Natural killer cell (primary cell): ENCODE measurements at regions not wholly inside any gene's neighbourhood (a gene's known extent, or its start where the extent isn't known, plus 50 kb on each side); places are given as distances from the start of the nearest gene placed in this dataset.

Experiments used
- ATAC-seq, 3 donors: fragments of 150-1000 bp in 2 of 3; fragments of 200-7000 bp in 1 of 3; cut with Tn5 transposase; 1 replicate in 1 of 3; 2 replicates in 2 of 3; pipeline ENCODE4 v1.10.0; 2021; ENCODE audit warnings: mild to moderate bottlenecking in 2 of 3, moderate library complexity in 2 of 3
- DNase-seq, 2 donors: peaks; one replicate each; pipeline versions ENCODE4 v3.0.0 to v3.0.0-alpha.2; 2013 to 2021; ENCODE audit warnings: mixed read lengths in 1 of 2
- H3K27ac ChIP-seq: one replicate; pipeline ENCODE4 v1.5.1; 2013; ENCODE audit warnings: mild to moderate bottlenecking, low read length
- H3K27me3 ChIP-seq: one replicate; pipeline ENCODE4 v1.6.1; 2013; ENCODE audit warnings: low read length; ENCODE audit not compliant: control insufficient read depth, insufficient read depth
- H3K36me3 ChIP-seq: one replicate; pipeline ENCODE4 v1.6.1; 2013; ENCODE audit warnings: low read length; ENCODE audit not compliant: control insufficient read depth, insufficient read depth
- H3K4me1 ChIP-seq: one replicate; pipeline ENCODE4 v1.6.1; 2013; ENCODE audit warnings: low read length; ENCODE audit not compliant: control insufficient read depth, insufficient read depth
- H3K4me3 ChIP-seq: one replicate; pipeline ENCODE4 v1.5.1; 2013; ENCODE audit warnings: low read length
- H3K9me3 ChIP-seq: one replicate; pipeline ENCODE4 v1.6.1; 2013; ENCODE audit warnings: low read length; ENCODE audit not compliant: control insufficient read depth, insufficient read depth
- H3K27ac Mint-ChIP-seq, 2 donors: one replicate each; pipeline ENCODE4 v1.8.0; 2022; ENCODE audit warnings: mild to moderate bottlenecking in 2 of 2, mixed read lengths in 2 of 2, moderate library complexity in 1 of 2
- H3K27me3 Mint-ChIP-seq, 2 donors: one replicate each; pipeline ENCODE4 v1.8.0; 2022; ENCODE audit warnings: low read depth in 2 of 2, mixed read lengths in 2 of 2
- H3K36me3 Mint-ChIP-seq: one replicate; pipeline ENCODE4 v1.8.0; 2022; ENCODE audit warnings: mixed read lengths
- H3K4me1 Mint-ChIP-seq, 2 donors: one replicate each; pipeline ENCODE4 v1.8.0; 2022; ENCODE audit warnings: mixed read lengths in 2 of 2
- H3K4me3 Mint-ChIP-seq: one replicate; pipeline ENCODE4 v1.8.0; 2022; ENCODE audit warnings: mild to moderate bottlenecking, moderate library complexity, mixed read lengths
- H3K9me3 Mint-ChIP-seq, 2 donors: one replicate each; pipeline ENCODE4 v1.8.0; 2022; ENCODE audit warnings: mixed read lengths in 2 of 2
- WGBS: methylation state at CpG from one replicate; pipeline ENCODE4 v1.1.7; 2013; ENCODE audit warnings: missing lambda C conversion rate; ENCODE audit not compliant: insufficient coverage; 5-methylcytosine and 5-hydroxymethylcytosine counted together
- intact Hi-C: fragments of 100-400 bp; cut with micrococcal nuclease; formaldehyde crosslinking; loops from one replicate; pipeline ENCODE4 v1.14.2; 2022
- TF ChIP-seq, protein P1 (sequence below): fragments of 200-600 bp; IDR thresholded peaks from one replicate; pipeline ENCODE4 v1.8.0; 2022; ENCODE audit warnings: antibody characterized with exemption

DNA sequence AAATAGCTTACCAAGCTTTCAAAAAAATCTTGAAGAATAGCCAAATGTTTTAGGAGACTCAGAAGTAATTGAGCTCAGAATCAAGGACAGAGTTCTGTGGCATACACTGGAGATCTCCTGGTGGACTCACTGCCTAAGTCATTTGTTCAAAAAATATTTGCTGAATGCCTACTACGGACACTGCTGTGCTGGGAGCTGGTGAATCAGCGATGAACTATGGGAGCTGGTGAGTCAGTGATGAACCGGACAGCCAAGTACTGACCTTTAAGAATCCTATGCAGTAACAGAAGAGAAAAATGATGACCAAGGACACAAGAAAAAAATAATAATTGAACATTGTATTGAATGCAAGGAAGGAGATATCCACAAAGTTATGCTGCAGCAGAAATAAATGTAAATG lies 717.9 kb upstream of the CXADR start:
- Mint-ChIP-seq H3K4me3 (no peak overlapping the region), H3K4me1 (no peaks in the 10 kb centered on the region), H3K9me3 (peaks cover 15% of the 10 kb centered on the region in 2 donors), H3K27me3 (no peaks in the 10 kb centered on the region), H3K36me3 (peaks cover 6% of the 10 kb centered on the region), H3K27ac (no peak overlapping the region)
- ATAC-seq, result no peak
- TF ChIP-seq, protein P1, sequence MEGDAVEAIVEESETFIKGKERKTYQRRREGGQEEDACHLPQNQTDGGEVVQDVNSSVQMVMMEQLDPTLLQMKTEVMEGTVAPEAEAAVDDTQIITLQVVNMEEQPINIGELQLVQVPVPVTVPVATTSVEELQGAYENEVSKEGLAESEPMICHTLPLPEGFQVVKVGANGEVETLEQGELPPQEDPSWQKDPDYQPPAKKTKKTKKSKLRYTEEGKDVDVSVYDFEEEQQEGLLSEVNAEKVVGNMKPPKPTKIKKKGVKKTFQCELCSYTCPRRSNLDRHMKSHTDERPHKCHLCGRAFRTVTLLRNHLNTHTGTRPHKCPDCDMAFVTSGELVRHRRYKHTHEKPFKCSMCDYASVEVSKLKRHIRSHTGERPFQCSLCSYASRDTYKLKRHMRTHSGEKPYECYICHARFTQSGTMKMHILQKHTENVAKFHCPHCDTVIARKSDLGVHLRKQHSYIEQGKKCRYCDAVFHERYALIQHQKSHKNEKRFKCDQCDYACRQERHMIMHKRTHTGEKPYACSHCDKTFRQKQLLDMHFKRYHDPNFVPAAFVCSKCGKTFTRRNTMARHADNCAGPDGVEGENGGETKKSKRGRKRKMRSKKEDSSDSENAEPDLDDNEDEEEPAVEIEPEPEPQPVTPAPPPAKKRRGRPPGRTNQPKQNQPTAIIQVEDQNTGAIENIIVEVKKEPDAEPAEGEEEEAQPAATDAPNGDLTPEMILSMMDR, result no peak
- H3K9me3 ChIP-seq, result no peaks in the 10 kb centered on the region
- no peaks in the 10 kb centered on the region for H3K4me1 ChIP-seq
- H3K36me3 ChIP-seq, result no peaks in the 10 kb centered on the region
- WGBS, result 90% methylated on average over 3 of the region's 3 CpGs
- H3K27ac ChIP-seq, result no peak overlapping the region
- H3K27me3 ChIP-seq, result no peaks in the 10 kb centered on the region
- intact Hi-C loops, result no loop called here
- DNase-seq, result no peak
- no peak overlapping the region for H3K4me3 ChIP-seq

DNA sequence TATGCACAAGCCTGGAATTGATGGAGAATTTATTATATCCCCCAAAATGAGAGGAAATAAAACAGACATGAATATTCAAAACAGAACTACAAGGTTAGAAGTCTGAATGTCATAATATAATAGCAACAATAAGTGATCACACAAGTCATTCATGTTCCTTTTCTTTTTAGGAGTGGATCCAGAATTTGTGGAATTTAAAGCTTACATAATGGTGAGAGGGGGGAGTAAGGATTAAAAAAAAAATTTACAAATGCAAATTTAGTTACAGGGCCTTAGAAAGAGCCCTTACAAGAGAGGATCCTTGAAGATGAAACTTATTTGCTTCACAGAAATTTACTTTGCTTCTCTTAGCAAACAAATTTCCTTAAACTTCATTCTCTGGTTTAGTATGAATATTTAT lies 716.1 kb upstream of the CXADR start:
- H3K4me3 ChIP-seq, result no peak overlapping the region
- intact Hi-C loops, result no loop called here
- ATAC-seq (no peak), DNase-seq (no peak)
- no peaks in the 10 kb centered on the region for H3K9me3 ChIP-seq
- peaks cover 6% of the 10 kb centered on the region for H3K36me3 Mint-ChIP-seq
- no peaks in the 10 kb centered on the region for H3K27me3 Mint-ChIP-seq
- no peaks in the 10 kb centered on the region for H3K36me3 ChIP-seq
- H3K9me3 Mint-ChIP-seq, result peaks cover 18% of the 10 kb centered on the region in 2 donors
- H3K27ac Mint-ChIP-seq, result no peak overlapping the region
- no peaks in the 10 kb centered on the region for H3K4me1 Mint-ChIP-seq
- no peaks in the 10 kb centered on the region for H3K27me3 ChIP-seq
- no peak overlapping the region for H3K4me3 Mint-ChIP-seq
- H3K27ac ChIP-seq, result no peak overlapping the region
- no peaks in the 10 kb centered on the region for H3K4me1 ChIP-seq
- TF ChIP-seq, protein P1, result no peak

DNA sequence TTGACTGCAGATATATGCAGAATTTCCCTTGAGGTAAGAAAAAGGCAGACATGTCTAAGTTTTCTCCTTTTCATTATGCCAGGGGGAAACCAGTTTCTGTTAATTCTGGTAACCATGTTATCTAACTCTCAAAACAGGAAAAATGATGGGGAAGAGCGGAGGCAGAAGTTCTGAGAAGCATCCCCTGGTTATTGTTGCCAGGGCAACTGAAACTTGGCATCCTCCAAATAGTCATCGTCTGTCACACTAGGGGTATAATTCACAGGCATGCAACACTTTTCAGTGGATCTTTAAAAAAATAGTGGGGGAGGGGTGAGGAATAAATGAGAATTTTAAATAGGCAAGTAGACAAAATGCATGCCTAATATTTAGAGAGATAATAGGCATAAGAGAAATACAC lies 715.3 kb upstream of the CXADR start:
- ATAC-seq, result no peak
- Mint-ChIP-seq H3K4me1 (no peaks in the 10 kb centered on the region), H3K4me3 (no peak overlapping the region), H3K27ac (no peak overlapping the region), H3K9me3 (peaks cover 18% of the 10 kb centered on the region in 2 donors), H3K36me3 (peaks cover 6% of the 10 kb centered on the region), H3K27me3 (no peaks in the 10 kb centered on the region)
- Histone ChIP-seq H3K36me3 (no peaks in the 10 kb centered on the region), H3K4me1 (no peaks in the 10 kb centered on the region), H3K27ac (no peak overlapping the region), H3K4me3 (no peak overlapping the region), H3K27me3 (no peaks in the 10 kb centered on the region), H3K9me3 (no peaks in the 10 kb centered on the region)
- no peak for DNase-seq
- TF ChIP-seq, protein P1, result no peak
- 58% methylated on average over 2 of the region's 2 CpGs for WGBS
- intact Hi-C loops, result no loop called here

DNA sequence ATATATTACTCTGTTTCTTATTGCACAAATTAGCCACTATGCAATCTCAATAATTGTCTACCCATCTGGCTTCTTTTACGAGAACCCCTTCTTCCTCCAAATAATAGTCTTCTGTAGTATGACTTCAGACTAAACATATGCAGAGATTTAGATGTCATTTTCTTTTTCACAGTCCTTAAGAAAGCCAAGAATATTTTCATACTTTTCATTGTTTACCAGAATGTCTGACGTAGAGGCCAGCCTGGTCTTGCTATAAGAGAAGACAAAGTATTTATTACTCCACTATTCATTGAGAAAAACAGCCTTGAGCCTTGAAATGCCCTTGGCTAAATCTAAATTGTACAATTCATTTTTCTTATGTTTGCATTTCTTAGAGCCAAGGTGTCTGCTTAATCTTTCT lies 714.9 kb upstream of the CXADR start:
- DNase-seq (no peak), ATAC-seq (no peak)
- peaks cover 18% of the 10 kb centered on the region in 2 donors for H3K9me3 Mint-ChIP-seq
- no peaks in the 10 kb centered on the region for H3K9me3 ChIP-seq
- H3K4me1 Mint-ChIP-seq, result no peaks in the 10 kb centered on the region
- H3K36me3 ChIP-seq, result no peaks in the 10 kb centered on the region
- H3K4me3 ChIP-seq, result no peak overlapping the region
- no peaks in the 10 kb centered on the region for H3K27me3 Mint-ChIP-seq
- peaks cover 6% of the 10 kb centered on the region for H3K36me3 Mint-ChIP-seq
- intact Hi-C loops, result no loop called here
- H3K4me3 Mint-ChIP-seq, result no peak overlapping the region
- 100% methylated on average over 1 of the region's 2 CpGs for WGBS
- H3K4me1 ChIP-seq, result no peaks in the 10 kb centered on the region
- no peak overlapping the region for H3K27ac ChIP-seq
- TF ChIP-seq, protein P1, result no peak
- no peaks in the 10 kb centered on the region for H3K27me3 ChIP-seq
- no peak overlapping the region for H3K27ac Mint-ChIP-seq
